ENCODE measurements at regions not wholly inside any gene's neighbourhood (a gene's known extent, or its start where the extent isn't known, plus 50 kb on each side); places are given as distances from the start of the nearest gene placed in this dataset.
"Not testable (repeated sequence)": the region's sequence is repeated elsewhere in the genome, so short reads cannot be mapped to it uniquely, and the experiment has no call there.

GRCh38 chr13:63308549-63309165 lies 1893.0 kb upstream of the PCDH20 start:
- DNase-seq (ENCODE audit: low read depth in 2 of 3, low spot score in 1 of 3) = no peak

DNA sequence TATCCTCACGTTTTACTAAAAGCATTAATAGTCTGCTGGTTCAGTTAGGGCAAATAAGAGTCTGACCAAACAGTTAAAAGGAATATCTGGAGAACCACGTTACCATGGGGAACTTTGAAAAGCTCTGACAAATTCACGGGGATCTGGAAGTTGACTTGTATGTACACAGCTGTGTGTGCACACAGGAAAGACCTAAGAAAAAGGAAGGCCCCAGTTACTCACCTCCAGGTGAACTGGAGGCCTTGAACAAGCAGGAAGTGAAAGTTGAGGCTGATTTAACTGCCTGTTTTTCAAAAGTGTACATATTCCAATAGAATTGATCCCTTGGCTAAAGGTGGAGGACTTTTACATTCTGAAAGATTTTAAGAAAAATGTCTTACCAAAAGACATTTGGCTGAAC lies 1891.6 kb upstream of the PCDH20 start:
- DNase-seq (ENCODE audit: low read depth in 2 of 3, low spot score in 1 of 3) = no peak

DNA sequence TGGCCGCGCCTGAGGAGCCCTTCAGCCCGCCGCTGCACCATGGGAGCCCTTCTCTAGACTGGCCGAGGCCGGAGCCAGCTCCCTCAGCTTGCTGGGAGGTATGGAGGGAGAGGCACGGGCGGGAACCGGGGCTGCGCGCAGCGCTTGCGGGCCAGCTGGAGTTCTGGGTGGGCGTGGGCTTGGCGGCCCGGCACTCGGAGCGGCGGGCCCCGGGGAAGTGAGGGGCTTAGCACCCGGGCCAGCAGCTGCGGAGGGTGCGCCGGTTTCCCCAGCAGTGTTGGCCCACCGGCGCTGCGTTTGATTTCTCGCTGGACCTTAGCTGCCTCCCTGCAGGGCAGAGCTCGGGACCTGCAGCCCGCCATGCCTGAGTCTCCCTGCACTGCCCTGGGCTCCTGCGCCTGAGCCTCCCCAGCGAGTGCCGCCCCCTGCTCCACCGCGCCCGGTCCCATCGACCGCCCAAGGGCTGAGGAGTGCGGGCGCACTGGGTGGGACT lies 1890.0 kb upstream of the PCDH20 start:
- no peak for DNase-seq (ENCODE audit: low read depth in 2 of 3, low spot score in 1 of 3)

DNA sequence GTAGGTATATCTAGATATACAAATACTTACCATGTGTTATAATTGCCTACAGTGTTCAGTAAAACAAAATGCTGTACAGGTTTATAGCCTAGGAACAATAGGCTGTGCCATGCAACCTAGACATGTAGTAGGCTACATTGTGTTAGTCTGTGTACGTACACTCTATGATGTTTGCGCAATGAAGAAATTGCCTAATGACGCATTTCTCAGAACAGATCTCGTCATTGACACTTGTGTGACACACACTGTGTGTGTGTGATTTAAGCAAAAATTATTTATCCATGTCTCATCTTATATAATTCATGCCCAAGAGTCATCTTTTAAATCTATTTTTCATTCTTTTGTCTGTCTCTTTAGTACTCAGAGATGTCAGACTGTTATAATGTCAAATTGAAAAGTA lies 1888.8 kb upstream of the PCDH20 start:
- DNase-seq (ENCODE audit: low read depth in 2 of 3, low spot score in 1 of 3) = no peak

DNA sequence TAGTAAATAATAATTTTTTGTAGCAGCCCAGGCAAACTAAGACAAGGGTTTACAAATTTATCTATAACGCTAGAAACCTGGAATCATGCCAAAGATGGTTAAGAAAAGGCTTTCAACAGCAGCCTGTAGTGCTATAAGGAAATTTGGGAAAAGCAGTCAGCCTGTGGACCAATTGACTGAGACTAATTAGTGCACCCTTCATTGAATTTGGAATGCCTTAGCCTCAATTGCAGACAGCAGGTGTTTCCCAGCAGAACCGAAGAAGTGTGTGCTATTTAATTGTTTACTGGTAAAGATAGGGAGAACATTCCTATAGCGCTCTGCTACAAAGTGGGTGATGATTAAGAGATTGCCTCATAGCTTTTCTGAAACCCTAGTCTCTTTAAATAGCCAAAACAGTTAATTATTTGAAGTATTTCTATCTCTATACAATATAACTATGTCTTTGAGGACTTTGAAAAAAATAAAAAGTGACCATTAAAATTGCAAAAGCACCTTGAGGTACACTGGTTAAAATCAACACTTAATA lies 1884.3 kb upstream of the PCDH20 start:
- DNase-seq (ENCODE audit: low read depth in 2 of 3, low spot score in 1 of 3) = no peak

DNA sequence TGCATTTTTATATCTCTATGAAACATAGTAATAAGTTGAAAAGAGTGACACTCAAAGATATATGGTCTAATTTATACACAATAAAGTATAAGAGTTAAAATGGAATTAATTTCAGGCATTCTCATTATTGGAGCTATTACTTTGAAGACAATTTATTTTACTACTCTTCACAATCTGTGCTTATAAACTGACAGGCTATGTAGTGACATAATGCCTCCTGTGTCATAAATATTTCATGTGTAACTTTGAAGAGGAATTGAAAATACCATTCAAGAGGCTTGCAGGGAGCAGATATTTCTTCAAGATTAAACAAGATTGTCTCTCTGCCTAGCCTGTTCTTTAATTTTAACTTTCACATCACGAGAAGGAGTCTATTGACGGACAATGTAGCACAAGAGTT lies 1881.5 kb upstream of the PCDH20 start:
- no peak for DNase-seq (ENCODE audit: low read depth in 2 of 3, low spot score in 1 of 3)

- DNase-seq (ENCODE audit: low read depth in 2 of 3, low spot score in 1 of 3) = no peak
These were observed 1876.1 kb upstream of the PCDH20 start for GRCh38 chr13:63291701-63292100.

DNA sequence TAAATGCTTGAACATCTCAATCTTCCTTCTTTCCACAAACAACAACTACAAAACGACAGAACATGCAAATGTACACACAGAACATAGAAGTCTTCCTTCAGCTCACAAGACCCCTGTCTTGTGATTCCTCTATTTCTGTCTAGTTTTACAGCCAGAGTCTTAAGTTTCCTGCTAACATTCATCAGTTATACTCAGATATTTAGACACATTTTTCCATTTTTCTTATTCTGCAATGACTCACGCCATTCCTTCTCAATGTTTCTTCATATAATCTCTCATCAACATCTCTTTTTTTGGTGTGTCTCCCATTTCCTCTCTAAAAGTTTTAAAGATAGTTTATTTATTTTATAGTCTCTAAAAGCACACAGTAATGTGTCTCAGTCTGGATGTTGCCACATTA lies 1872.9 kb upstream of the PCDH20 start:
- no peak for DNase-seq (ENCODE audit: low read depth in 2 of 3, low spot score in 1 of 3)

DNA sequence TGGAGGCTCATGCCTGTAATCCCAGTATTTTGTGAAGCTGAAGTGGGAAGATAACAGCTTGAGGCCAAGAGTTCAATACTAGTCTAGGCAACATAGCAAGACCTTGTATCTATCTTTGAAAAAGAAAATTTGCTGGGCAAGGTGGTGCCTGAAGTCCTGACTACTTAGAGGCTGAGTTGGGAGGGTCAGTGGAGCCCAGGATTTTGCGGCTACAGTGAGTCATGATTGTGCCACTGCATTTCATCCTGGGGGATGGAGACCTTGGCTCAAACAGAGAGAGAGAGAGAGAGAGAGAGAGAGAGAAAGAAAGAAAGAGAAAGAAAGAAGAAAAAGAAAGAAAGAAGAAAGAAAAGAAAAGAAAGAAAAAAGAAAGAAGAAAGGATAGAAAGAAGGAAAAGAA lies 1872.3 kb upstream of the PCDH20 start:
- DNase-seq (ENCODE audit: low read depth in 2 of 3, low spot score in 1 of 3) = no peak

DNA sequence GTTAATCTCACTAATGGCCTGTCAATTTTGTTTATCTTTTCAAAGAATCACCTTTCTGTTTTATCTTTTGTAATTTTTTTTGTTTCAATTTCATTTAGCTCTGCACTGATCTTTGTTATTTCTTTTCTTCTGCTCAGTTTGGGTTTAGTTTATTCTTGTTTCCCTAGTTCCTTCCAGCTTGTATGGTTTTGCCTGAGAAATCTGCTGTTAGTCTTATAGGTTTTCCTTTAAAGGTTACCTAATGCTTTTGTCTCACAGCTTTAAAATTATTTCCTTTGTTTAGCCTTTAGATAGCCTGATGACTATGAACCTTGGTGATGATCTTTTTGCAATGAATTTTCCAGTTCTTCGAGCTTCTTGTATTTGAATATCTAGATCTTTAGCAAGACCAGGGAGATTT lies 1869.8 kb upstream of the PCDH20 start:
- no peak for DNase-seq (ENCODE audit: low read depth in 2 of 3, low spot score in 1 of 3)

DNA sequence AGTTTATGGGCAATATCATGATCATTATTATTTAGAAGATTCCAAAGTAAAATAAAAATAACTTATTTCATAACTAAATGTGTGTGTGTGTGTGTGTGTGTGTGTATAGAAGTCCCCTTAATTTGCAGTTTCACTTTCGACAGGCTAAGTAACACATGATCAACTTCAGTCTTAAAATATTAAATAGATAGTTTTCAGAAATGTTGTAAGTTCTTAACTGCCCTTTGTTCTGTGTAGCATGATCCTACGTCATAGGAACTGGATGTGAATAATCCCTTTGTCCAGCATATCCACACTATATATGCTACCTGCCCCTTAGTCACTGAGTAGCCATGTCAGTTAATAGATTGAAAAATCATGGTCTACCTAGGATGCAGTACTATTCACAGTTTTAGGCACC lies 1863.5 kb upstream of the PCDH20 start:
- DNase-seq (ENCODE audit: low read depth in 2 of 3, low spot score in 1 of 3) = no peak

- no peak for DNase-seq (ENCODE audit: low read depth in 2 of 3, low spot score in 1 of 3)
These were observed 1859.1 kb upstream of the PCDH20 start for GRCh38 chr13:63274772-63275171.

DNA sequence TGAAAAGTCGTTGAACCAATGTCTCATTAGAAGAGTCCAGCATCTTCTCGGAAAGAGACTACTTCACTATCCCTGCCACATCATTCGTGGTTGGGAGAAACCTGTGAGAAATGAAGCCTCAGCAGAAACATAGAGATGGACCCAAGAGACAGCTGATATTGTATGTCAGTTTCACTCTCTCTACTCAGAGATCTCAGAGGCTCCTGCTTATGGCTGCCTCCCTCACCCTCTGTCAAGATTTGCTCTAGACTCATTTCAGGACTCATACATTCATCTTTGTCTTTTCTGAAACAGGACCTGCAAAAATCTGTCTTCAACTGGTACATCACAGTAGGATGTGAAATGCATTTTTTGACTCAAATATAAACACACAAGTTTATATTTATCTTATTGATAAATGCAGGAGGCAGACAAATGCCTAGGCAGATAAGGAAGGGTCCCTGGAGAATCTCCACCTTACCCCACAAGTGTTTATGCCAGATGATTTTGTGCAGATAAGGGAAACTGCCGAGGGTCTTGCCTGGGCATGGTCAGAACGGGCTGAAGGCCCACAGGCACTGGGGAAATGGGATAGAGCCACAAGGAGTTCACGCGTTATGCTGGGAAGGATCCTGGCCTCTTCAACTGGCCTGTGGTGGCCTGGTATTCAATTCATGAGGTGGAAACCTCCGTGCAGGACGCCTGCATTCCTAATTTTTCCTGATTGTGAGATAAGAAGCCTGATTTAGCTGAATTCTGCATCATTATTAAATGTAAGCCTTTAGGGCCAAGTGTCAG lies 1834.0 kb upstream of the PCDH20 start:
- DNase-seq (ENCODE audit: low read depth in 2 of 3, low spot score in 1 of 3) = no peak

DNA sequence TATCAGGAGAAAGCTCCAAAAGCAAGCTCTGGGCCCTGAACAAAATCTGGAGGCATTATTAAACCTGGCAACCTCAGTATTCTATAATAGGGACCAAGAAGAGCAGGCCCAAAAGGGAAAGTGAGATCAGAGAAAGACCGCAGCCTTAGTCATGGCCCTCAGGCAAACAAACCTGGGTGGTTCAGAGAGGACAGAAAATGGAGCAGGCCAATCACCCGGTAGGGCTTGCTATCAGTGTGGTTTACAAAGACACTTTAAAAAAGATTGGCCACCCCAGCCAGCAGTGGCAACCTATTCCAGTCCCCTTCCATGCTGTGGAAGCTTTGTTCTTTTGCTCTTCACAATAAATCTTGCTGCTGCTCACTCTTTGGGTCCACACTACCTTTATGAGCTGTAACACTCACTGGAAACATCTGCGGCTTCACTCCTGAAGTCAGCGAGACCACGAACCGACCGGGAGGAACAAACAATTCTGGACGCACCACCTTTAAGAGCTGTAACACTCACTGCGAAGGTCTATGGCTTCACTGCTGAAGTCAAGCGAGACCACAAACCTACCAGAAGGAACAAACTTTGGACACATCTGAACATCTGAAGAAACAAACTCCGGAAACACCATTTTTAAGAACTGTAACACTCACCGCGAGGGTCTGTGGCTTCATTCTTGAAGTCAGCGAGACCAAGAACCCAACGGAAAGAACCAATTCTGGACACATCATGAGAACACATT lies 1821.2 kb upstream of the PCDH20 start:
- DNase-seq (ENCODE audit: low read depth in 2 of 3, low spot score in 1 of 3) = not testable (repeated sequence)

DNA sequence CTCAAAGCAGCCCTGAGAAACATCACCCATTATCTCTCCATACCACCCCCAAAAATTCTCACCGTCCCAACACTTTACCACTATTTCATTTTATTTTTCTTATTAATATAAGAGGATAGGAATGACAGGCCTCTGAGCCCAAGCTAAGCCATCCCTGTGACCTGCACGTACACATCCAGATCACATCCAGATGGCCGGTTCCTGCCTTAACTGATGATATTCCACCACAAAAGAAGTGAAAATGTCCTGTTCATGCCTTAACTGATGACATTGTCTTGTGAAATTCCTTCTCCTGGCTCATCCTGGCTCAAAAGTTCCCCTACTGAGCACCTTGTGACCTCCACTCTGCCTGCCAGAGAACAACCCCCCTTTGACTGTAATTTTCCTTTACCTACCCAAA lies 1802.9 kb upstream of the PCDH20 start:
- DNase-seq (ENCODE audit: low read depth in 2 of 3, low spot score in 1 of 3) = not testable (repeated sequence)

GRCh38 chr13:63209330-63210017 lies 1793.8 kb upstream of the PCDH20 start:
- DNase-seq (ENCODE audit: low read depth in 2 of 3, low spot score in 1 of 3) = no peak

DNA sequence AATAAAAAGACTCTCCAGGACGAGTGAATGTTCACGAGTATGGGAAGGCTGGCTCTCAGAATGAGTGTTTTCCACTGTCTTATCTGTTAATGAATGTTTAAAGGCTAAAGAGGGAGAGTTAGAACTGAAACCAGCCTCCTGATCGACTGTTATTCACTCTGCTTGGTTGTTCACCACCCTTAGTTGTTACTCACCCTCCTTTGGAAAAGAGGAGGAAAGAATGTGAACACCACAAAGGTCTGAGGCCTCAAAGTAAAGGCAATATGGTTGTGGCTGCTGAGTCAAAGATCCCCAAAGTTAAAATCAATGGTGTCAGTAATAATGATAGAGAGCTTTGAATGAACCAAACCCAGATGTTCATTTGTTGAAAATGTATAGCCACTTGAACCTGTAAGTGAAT lies 1793.2 kb upstream of the PCDH20 start:
- DNase-seq (ENCODE audit: low read depth in 2 of 3, low spot score in 1 of 3) = no peak

DNA sequence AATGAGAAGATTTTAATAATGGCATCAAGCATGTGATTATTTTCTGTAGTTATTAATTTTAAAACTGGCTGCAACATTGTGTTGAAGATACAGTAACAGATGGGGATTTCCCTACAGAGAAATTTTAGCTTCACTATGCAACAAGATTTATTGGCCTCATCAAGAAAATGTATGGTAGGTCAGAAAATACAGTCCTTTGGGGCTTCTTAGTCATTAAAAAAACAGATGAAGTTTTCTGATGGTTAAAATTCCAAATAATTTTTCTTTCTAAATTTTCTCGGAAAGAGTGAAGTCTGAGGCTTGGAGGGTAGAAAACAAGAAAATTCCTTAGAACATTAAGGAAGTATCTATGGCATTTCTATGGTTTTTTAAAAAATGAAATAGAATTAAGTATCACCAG lies 1790.8 kb upstream of the PCDH20 start:
- DNase-seq (ENCODE audit: low read depth in 2 of 3, low spot score in 1 of 3) = no peak

- DNase-seq (ENCODE audit: low read depth in 2 of 3, low spot score in 1 of 3) = no peak
These were observed 1785.8 kb upstream of the PCDH20 start for GRCh38 chr13:63201493-63201892.

- DNase-seq (ENCODE audit: low read depth in 2 of 3, low spot score in 1 of 3) = no peak
These were observed 1783.9 kb upstream of the PCDH20 start for GRCh38 chr13:63199508-63199907.

GRCh38 chr13:63198071-63198470 lies 1782.4 kb upstream of the PCDH20 start:
- DNase-seq (ENCODE audit: low read depth in 2 of 3, low spot score in 1 of 3) = no peak
